Vagina (tissue), 2 donors: ENCODE measurements at regions not wholly inside any gene's neighbourhood (a gene's known extent, or its start where the extent isn't known, plus 50 kb on each side); places are given as distances from the start of the nearest gene placed in this dataset.

Experiments
- POLR2AphosphoS5 ChIP-seq, 2 donors: sonication (generic); formaldehyde crosslinking; IDR thresholded peaks; one replicate each; pipeline ENCODE4 v1.9.0; 2017; ENCODE audit warnings: antibody characterized with exemption in 2 of 2, mild to moderate bottlenecking in 2 of 2, low read depth in 1 of 2; ENCODE audit not compliant: insufficient read depth in 1 of 2
- TF ChIP-seq, protein P1 (sequence below), 3 experiments: fragments of 450-650 bp in 2 of 3; fragments of 200-600 bp in 1 of 3; sonication (generic) in 1 of 3; IDR thresholded peaks; one replicate each; pipeline ENCODE4 v1.5.1; 2017 to 2019; ENCODE audit warnings: antibody characterized with exemption in 3 of 3, mild to moderate bottlenecking in 2 of 3, moderate library complexity in 2 of 3

DNA sequence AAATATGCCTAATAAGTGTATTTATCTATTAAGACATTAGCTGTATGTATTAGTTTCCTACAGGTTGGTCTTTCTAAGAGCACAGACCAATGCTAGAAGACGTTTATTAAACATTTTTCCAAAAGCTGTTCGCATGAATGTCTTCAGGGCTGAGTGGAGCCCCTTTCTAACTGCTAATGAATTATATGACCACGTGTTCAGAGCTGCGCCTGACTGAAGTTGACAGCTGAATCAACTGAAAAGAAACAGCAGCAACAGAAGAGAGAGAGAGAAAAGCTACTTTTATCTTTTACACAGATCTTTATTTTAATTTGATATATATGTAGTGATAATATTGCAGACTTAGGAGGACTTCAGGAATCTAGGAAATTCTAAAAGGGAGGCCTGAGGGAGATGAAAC is 75.2 kb upstream of the ARID1B start:
- TF ChIP-seq POLR2AphosphoS5 (IDR thresholded peaks at IDR 0.05; ENCODE audit: insufficient read depth in 1 of 2, low read depth in 1 of 2) = no peak
- TF ChIP-seq, protein P1, sequence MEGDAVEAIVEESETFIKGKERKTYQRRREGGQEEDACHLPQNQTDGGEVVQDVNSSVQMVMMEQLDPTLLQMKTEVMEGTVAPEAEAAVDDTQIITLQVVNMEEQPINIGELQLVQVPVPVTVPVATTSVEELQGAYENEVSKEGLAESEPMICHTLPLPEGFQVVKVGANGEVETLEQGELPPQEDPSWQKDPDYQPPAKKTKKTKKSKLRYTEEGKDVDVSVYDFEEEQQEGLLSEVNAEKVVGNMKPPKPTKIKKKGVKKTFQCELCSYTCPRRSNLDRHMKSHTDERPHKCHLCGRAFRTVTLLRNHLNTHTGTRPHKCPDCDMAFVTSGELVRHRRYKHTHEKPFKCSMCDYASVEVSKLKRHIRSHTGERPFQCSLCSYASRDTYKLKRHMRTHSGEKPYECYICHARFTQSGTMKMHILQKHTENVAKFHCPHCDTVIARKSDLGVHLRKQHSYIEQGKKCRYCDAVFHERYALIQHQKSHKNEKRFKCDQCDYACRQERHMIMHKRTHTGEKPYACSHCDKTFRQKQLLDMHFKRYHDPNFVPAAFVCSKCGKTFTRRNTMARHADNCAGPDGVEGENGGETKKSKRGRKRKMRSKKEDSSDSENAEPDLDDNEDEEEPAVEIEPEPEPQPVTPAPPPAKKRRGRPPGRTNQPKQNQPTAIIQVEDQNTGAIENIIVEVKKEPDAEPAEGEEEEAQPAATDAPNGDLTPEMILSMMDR (IDR thresholded peaks at IDR 0.05) = no peak
